ENCODE measurements at regions not wholly inside any gene's neighbourhood (a gene's known extent, or its start where the extent isn't known, plus 50 kb on each side); places are given as distances from the start of the nearest gene placed in this dataset.
"Not testable (repeated sequence)": the region's sequence is repeated elsewhere in the genome, so short reads cannot be mapped to it uniquely, and the experiment has no call there.

- Histone ChIP-seq H3K4me3 (ENCODE audit: low read length) (no peak overlapping the region), H3K9ac (ENCODE audit: low read depth, low read length) (no peak overlapping the region), H3K9me3 (replicated peaks; ENCODE audit: low read length) (no peaks in the 10 kb centered on the region), H3K4me1 (ENCODE audit: control insufficient read depth, insufficient read depth, low read length) (peaks cover 23% of the 10 kb centered on the region), H3K4me2 (ENCODE audit: low read length) (no peak overlapping the region), H3K27me3 (ENCODE audit: control insufficient read depth, insufficient read depth, low read length) (peaks cover 4% of the 10 kb centered on the region), H3K36me3 (ENCODE audit: insufficient read depth, low read length) (no peaks in the 10 kb centered on the region)
Observed at GRCh38 chr9:134569626-134570025, 72.0 kb upstream of the COL5A1 start.

- no peak overlapping the region for H3K9ac ChIP-seq (ENCODE audit: low read depth, low read length)
- peaks cover 4% of the 10 kb centered on the region for H3K27me3 ChIP-seq (ENCODE audit: control insufficient read depth, insufficient read depth, low read length)
- H3K4me2 ChIP-seq (ENCODE audit: low read length), result no peak overlapping the region
- H3K36me3 ChIP-seq (ENCODE audit: insufficient read depth, low read length), result no peaks in the 10 kb centered on the region
- H3K4me1 ChIP-seq (ENCODE audit: control insufficient read depth, insufficient read depth, low read length), result peaks cover 18% of the 10 kb centered on the region
- H3K9me3 ChIP-seq (replicated peaks; ENCODE audit: low read length), result no peaks in the 10 kb centered on the region
- H3K4me3 ChIP-seq (ENCODE audit: low read length), result no peak overlapping the region
Observed at GRCh38 chr9:134570151-134570621, 71.4 kb upstream of the COL5A1 start.

- H3K9ac ChIP-seq (ENCODE audit: low read depth, low read length), result no peak overlapping the region
- no peak overlapping the region for H3K4me2 ChIP-seq (ENCODE audit: low read length)
- no peaks in the 10 kb centered on the region for H3K9me3 ChIP-seq (replicated peaks; ENCODE audit: low read length)
- no peak overlapping the region for H3K4me3 ChIP-seq (ENCODE audit: low read length)
- H3K36me3 ChIP-seq (ENCODE audit: insufficient read depth, low read length), result no peaks in the 10 kb centered on the region
- H3K27me3 ChIP-seq (ENCODE audit: control insufficient read depth, insufficient read depth, low read length), result peaks cover 7% of the 10 kb centered on the region
- H3K4me1 ChIP-seq (ENCODE audit: control insufficient read depth, insufficient read depth, low read length), result peaks cover 14% of the 10 kb centered on the region
Observed at GRCh38 chr9:134570711-134571325, 70.8 kb upstream of the COL5A1 start.

GRCh38 chr9:134571326-134571931 lies 70.2 kb upstream of the COL5A1 start:
- H3K4me3 ChIP-seq (ENCODE audit: low read length), result no peak overlapping the region
- no peak overlapping the region for H3K9ac ChIP-seq (ENCODE audit: low read depth, low read length)
- H3K36me3 ChIP-seq (ENCODE audit: insufficient read depth, low read length), result no peaks in the 10 kb centered on the region
- no peaks in the 10 kb centered on the region for H3K9me3 ChIP-seq (replicated peaks; ENCODE audit: low read length)
- no peak overlapping the region for H3K4me2 ChIP-seq (ENCODE audit: low read length)
- H3K4me1 ChIP-seq (ENCODE audit: control insufficient read depth, insufficient read depth, low read length), result peaks cover 14% of the 10 kb centered on the region
- H3K27me3 ChIP-seq (ENCODE audit: control insufficient read depth, insufficient read depth, low read length), result peaks cover 13% of the 10 kb centered on the region

GRCh38 chr9:134571946-134572917 lies 69.4 kb upstream of the COL5A1 start:
- Histone ChIP-seq H3K9me3 (replicated peaks; ENCODE audit: low read length) (no peaks in the 10 kb centered on the region), H3K36me3 (ENCODE audit: insufficient read depth, low read length) (no peaks in the 10 kb centered on the region), H3K27me3 (ENCODE audit: control insufficient read depth, insufficient read depth, low read length) (peaks cover 17% of the 10 kb centered on the region), H3K4me2 (ENCODE audit: low read length) (no peak overlapping the region), H3K4me1 (ENCODE audit: control insufficient read depth, insufficient read depth, low read length) (peaks cover 14% of the 10 kb centered on the region), H3K4me3 (ENCODE audit: low read length) (no peak overlapping the region), H3K9ac (ENCODE audit: low read depth, low read length) (no peak overlapping the region)

GRCh38 chr9:134574686-134575085 lies 66.9 kb upstream of the COL5A1 start:
- H3K4me2 ChIP-seq (ENCODE audit: low read length), result not testable (repeated sequence)

GRCh38 chr9:134575103-134575900 lies 66.3 kb upstream of the COL5A1 start:
- H3K9me3 ChIP-seq (replicated peaks; ENCODE audit: low read length), result no peaks in the 10 kb centered on the region
- peaks cover 10% of the 10 kb centered on the region for H3K4me1 ChIP-seq (ENCODE audit: control insufficient read depth, insufficient read depth, low read length)
- H3K4me3 ChIP-seq (ENCODE audit: low read length), result no peak overlapping the region
- H3K9ac ChIP-seq (ENCODE audit: low read depth, low read length), result no peak overlapping the region
- no peak overlapping the region for H3K4me2 ChIP-seq (ENCODE audit: low read length)
- H3K36me3 ChIP-seq (ENCODE audit: insufficient read depth, low read length), result no peaks in the 10 kb centered on the region
- H3K27me3 ChIP-seq (ENCODE audit: control insufficient read depth, insufficient read depth, low read length), result peaks cover 26% of the 10 kb centered on the region

More at GRCh38 chr9:134574686-134575085, 66.9 kb upstream of the COL5A1 start:
- not testable (repeated sequence) for H3K9me3 ChIP-seq (replicated peaks; ENCODE audit: low read length); H3K36me3 ChIP-seq (ENCODE audit: insufficient read depth, low read length); H3K9ac ChIP-seq (ENCODE audit: low read depth, low read length); H3K4me3 ChIP-seq (ENCODE audit: low read length)
- H3K4me1 ChIP-seq (ENCODE audit: control insufficient read depth, insufficient read depth, low read length), result peaks cover 14% of the 10 kb centered on the region
- peaks cover 26% of the 10 kb centered on the region for H3K27me3 ChIP-seq (ENCODE audit: control insufficient read depth, insufficient read depth, low read length)

GRCh38 chr9:134575901-134576176 lies 65.8 kb upstream of the COL5A1 start:
- no peak overlapping the region for H3K9ac ChIP-seq (ENCODE audit: low read depth, low read length)

GRCh38 chr9:134585021-134585561 lies 56.5 kb upstream of the COL5A1 start:
- H3K9ac ChIP-seq (ENCODE audit: low read depth, low read length), result no peak overlapping the region
- H3K4me1 ChIP-seq (ENCODE audit: control insufficient read depth, insufficient read depth, low read length), result peaks cover 9% of the 10 kb centered on the region
- H3K4me3 ChIP-seq (ENCODE audit: low read length), result no peak overlapping the region
- no peak overlapping the region for H3K4me2 ChIP-seq (ENCODE audit: low read length)
- H3K27me3 ChIP-seq (ENCODE audit: control insufficient read depth, insufficient read depth, low read length), result no peaks in the 10 kb centered on the region
- no peaks in the 10 kb centered on the region for H3K36me3 ChIP-seq (ENCODE audit: insufficient read depth, low read length)
- H3K9me3 ChIP-seq (replicated peaks; ENCODE audit: low read length), result peaks cover 4% of the 10 kb centered on the region

More at GRCh38 chr9:134575901-134576176, 65.8 kb upstream of the COL5A1 start:
- Histone ChIP-seq H3K4me1 (ENCODE audit: control insufficient read depth, insufficient read depth, low read length) (peaks cover 5% of the 10 kb centered on the region), H3K4me3 (ENCODE audit: low read length) (no peak overlapping the region), H3K36me3 (ENCODE audit: insufficient read depth, low read length) (no peaks in the 10 kb centered on the region), H3K27me3 (ENCODE audit: control insufficient read depth, insufficient read depth, low read length) (peaks cover 21% of the 10 kb centered on the region), H3K4me2 (ENCODE audit: low read length) (no peak overlapping the region), H3K9me3 (replicated peaks; ENCODE audit: low read length) (peaks cover under 1% of the 10 kb centered on the region)

- Histone ChIP-seq H3K4me3 (ENCODE audit: low read length) (no peak overlapping the region), H3K36me3 (ENCODE audit: insufficient read depth, low read length) (no peaks in the 10 kb centered on the region), H3K4me2 (ENCODE audit: low read length) (peak overlapping the region; percentile 34), H3K9ac (ENCODE audit: low read depth, low read length) (no peak overlapping the region), H3K4me1 (ENCODE audit: control insufficient read depth, insufficient read depth, low read length) (peaks cover 9% of the 10 kb centered on the region), H3K27me3 (ENCODE audit: control insufficient read depth, insufficient read depth, low read length) (no peaks in the 10 kb centered on the region), H3K9me3 (replicated peaks; ENCODE audit: low read length) (peaks cover under 1% of the 10 kb centered on the region)
Observed at GRCh38 chr9:134585746-134586706, 55.6 kb upstream of the COL5A1 start.

Measured in skeletal muscle satellite cell (primary cell).